Heart left ventricle (tissue), 16 donors: ENCODE measurements at regions not wholly inside any gene's neighbourhood (a gene's known extent, or its start where the extent isn't known, plus 50 kb on each side); places are given as distances from the start of the nearest gene placed in this dataset.
"Not testable (repeated sequence)": the region's sequence is repeated elsewhere in the genome, so short reads cannot be mapped to it uniquely, and the experiment has no call there.

Source experiments
- ATAC-seq, 4 donors: fragments of 200-7000 bp; cut with Tn5 transposase; one replicate each; pipeline ENCODE4 v1.9.1; 2020 to 2022; ENCODE audit warnings: moderate library complexity in 4 of 4, mild to moderate bottlenecking in 3 of 4, moderate number of reproducible peaks in 1 of 4
- DNase-seq, 5 donors: peaks; one replicate each; pipeline ENCODE4 v3.0.0-alpha.2; 2020
- H3K27ac ChIP-seq, 12 donors: fragments of 200-600 bp; sonication (generic) in 4 of 12; one replicate each; pipeline versions ENCODE4 v1.5.0 to v1.8.0; 2016 to 2022; ENCODE audit warnings: mild to moderate bottlenecking in 2 of 12
- H3K27me3 ChIP-seq, 9 donors: fragments of 200-600 bp; sonication (generic) in 2 of 9; one replicate each; pipeline versions ENCODE4 v1.5.1 to v1.8.0; 2016 to 2022; ENCODE audit warnings: mild to moderate bottlenecking in 3 of 9
- H3K36me3 ChIP-seq, 9 donors: fragments of 200-600 bp; sonication (generic) in 2 of 9; one replicate each; pipeline versions ENCODE4 v1.5.0 to v1.8.0; 2018 to 2022; ENCODE audit warnings: mild to moderate bottlenecking in 2 of 9
- H3K4me1 ChIP-seq, 12 donors: fragments of 200-600 bp; sonication (generic) in 4 of 12; one replicate each; pipeline versions ENCODE4 v1.5.0 to v1.8.0; 2016 to 2022; ENCODE audit warnings: mild to moderate bottlenecking in 3 of 12
- H3K4me3 ChIP-seq, 12 donors: fragments of 200-600 bp; sonication (generic) in 4 of 12; one replicate each; pipeline versions ENCODE4 v1.5.0 to v1.8.0; 2017 to 2022; ENCODE audit warnings: mild to moderate bottlenecking in 9 of 12, moderate library complexity in 4 of 12
- H3K9me3 ChIP-seq, 12 donors: fragments of 200-600 bp; sonication (generic) in 4 of 12; one replicate each; pipeline versions ENCODE4 v1.5.0 to v1.8.0; 2016 to 2022; ENCODE audit warnings: mild to moderate bottlenecking in 1 of 12
- CTCF ChIP-seq, 12 donors: fragments of 200-600 bp; sonication (generic) in 4 of 12; IDR thresholded peaks; one replicate each; pipeline versions ENCODE4 v1.5.0 to v1.8.0; 2018 to 2022; ENCODE audit warnings: antibody characterized with exemption in 12 of 12, mild to moderate bottlenecking in 5 of 12
- POLR2A ChIP-seq, 2 donors: fragments of 450-650 bp; IDR thresholded peaks; one replicate each; pipeline ENCODE4 v1.6.1; 2017; ENCODE audit warnings: antibody characterized with exemption in 2 of 2, mild to moderate bottlenecking in 2 of 2, moderate library complexity in 2 of 2
- WGBS, 4 donors: extraction: QIAGEN DNeasy Blood & Tissue Kit in 2 of 4; methylation state at CpG; one replicate each; pipeline versions ENCODE4 v1.1.5 to v1.1.7; 2013 to 2018; 5-methylcytosine and 5-hydroxymethylcytosine counted together
- intact Hi-C, 10 donors: fragments of 100-400 bp; cut with DNase I; formaldehyde crosslinking; loops; one replicate each; pipeline versions ENCODE4 v1.11.1 to v1.14.2; 2022
- donor health status: ischemic (EF 13 %, LVEDD 7.1; RV severe dilation, severe dysfunction).
- donor health status: healthy with polysubstance abuse.
- donor health status: DM: no; HTN: yes; CAD: no.
- donor health status: DM: no; HTN: no; CAD: no.
- donor health status: ischemic (EF 25% LVEDD 6.9; RV normal size, moderate dysfunction).
- donor health status: ischemic (EF 25% LVEDD 5.7; RV mildly dilated, moderate dysfunction).
- donor health status: healthy.
- donor health status: DM: yes; HTN: yes; CAD: no.
- donor health status: ischemic (EF 35%, LVEDD 5.7; RV mildly dilated, moderate dysfunction).
- donor health status: nonischemic (EF 11% LVEDD 7.7; RV severe dilation, severe dysfunction).
- donor health status: DM: yes; HTN: yes; CAD: no.
- donor health status: PGD.
- donor health status: ischemic (EF 29% LVEDD 5.4; RV normal size, mild dysfunction).
- donor health status: nonischemic (EF 23%, LVEDD 6.1; RV moderate dilation, normal function).

- H3K27ac ChIP-seq: no peak overlapping the region
- H3K4me1 ChIP-seq: no peaks in the 10 kb centered on the region
- DNase-seq (peak in 2 of 5 donors; percentile 5 to 12), ATAC-seq (no peak)
- TF ChIP-seq POLR2A (IDR thresholded peaks at IDR 0.05) (no peak), CTCF (IDR thresholded peaks at IDR 0.05) (no peak)
- intact Hi-C loops: no loop called here
- 81 to 86% (median 86%) methylated on average over 15 to 22 of the region's 22 CpGs for WGBS, 4 donors
- no peaks in the 10 kb centered on the region for H3K9me3 ChIP-seq
- no peak overlapping the region for H3K4me3 ChIP-seq
- no peaks in the 10 kb centered on the region for H3K36me3 ChIP-seq
- H3K27me3 ChIP-seq: peaks cover 0 to 9% (median 0%) of the 10 kb centered on the region in 9 donors
Measured at GRCh38 chr11:69874178-69874983, 55.2 kb upstream of the FGF3 start.

GRCh38 chr11:69874984-69875624, 55.9 kb upstream of the FGF3 start:
- Histone ChIP-seq H3K27me3 (peaks cover 0 to 14% (median 0%) of the 10 kb centered on the region in 9 donors), H3K27ac (no peak overlapping the region), H3K36me3 (no peaks in the 10 kb centered on the region), H3K4me1 (no peaks in the 10 kb centered on the region), H3K9me3 (no peaks in the 10 kb centered on the region), H3K4me3 (no peak overlapping the region)
- 49 to 61% (median 54%) methylated on average over 21 of the region's 21 CpGs for WGBS, 4 donors
- no peak for TF ChIP-seq POLR2A (IDR thresholded peaks at IDR 0.05)
- TF ChIP-seq CTCF (IDR thresholded peaks at IDR 0.05): peak in 1 of 12 donors; percentile 15
- ATAC-seq (no peak), DNase-seq (peak in 1 of 5 donors; percentile 1)
- intact Hi-C loops: no loop called here

- intact Hi-C loops: no loop called here
- H3K4me3 ChIP-seq: no peak overlapping the region
- ATAC-seq: no peak
- DNase-seq: peak in 1 of 5 donors; percentile 2
- TF ChIP-seq POLR2A (IDR thresholded peaks at IDR 0.05): no peak
- no peak for TF ChIP-seq CTCF (IDR thresholded peaks at IDR 0.05)
- no peaks in the 10 kb centered on the region for H3K36me3 ChIP-seq
- H3K4me1 ChIP-seq: no peaks in the 10 kb centered on the region
- peaks cover 0 to 21% (median 0%) of the 10 kb centered on the region in 9 donors for H3K27me3 ChIP-seq
- H3K9me3 ChIP-seq: no peaks in the 10 kb centered on the region
- H3K27ac ChIP-seq: no peak overlapping the region
- 59 to 66% (median 63%) methylated on average over 10 of the region's 10 CpGs for WGBS, 4 donors
Measured at GRCh38 chr11:69876013-69876412, 56.8 kb upstream of the FGF3 start.

GRCh38 chr11:69877235-69877634, 58.0 kb upstream of the FGF3 start:
- H3K27ac ChIP-seq: no peak overlapping the region
- peaks cover 0 to 29% (median 0%) of the 10 kb centered on the region in 9 donors for H3K27me3 ChIP-seq
- intact Hi-C loops: no loop called here
- H3K9me3 ChIP-seq: no peaks in the 10 kb centered on the region
- H3K4me1 ChIP-seq: no peaks in the 10 kb centered on the region
- H3K36me3 ChIP-seq: no peaks in the 10 kb centered on the region
- WGBS, 4 donors: 85 to 92% (median 88%) methylated on average over 8 of the region's 8 CpGs
- DNase-seq (peak in 1 of 5 donors; percentile 1), ATAC-seq (no peak)
- no peak overlapping the region for H3K4me3 ChIP-seq
- TF ChIP-seq CTCF (IDR thresholded peaks at IDR 0.05) (no peak), POLR2A (IDR thresholded peaks at IDR 0.05) (no peak)

- peak in 1 of 5 donors; percentile 3 for DNase-seq
- H3K36me3 ChIP-seq, H3K27ac ChIP-seq, H3K9me3 ChIP-seq, H3K4me3 ChIP-seq, ATAC-seq, H3K4me1 ChIP-seq, intact Hi-C loops: not testable (repeated sequence)
- WGBS, 4 donors: 90 to 95% (median 93%) methylated on average over 7 of the region's 7 CpGs
- peaks cover 0 to 29% (median 0%) of the 10 kb centered on the region in 9 donors for H3K27me3 ChIP-seq
Measured at GRCh38 chr11:69877704-69878103, 58.5 kb upstream of the FGF3 start.
